Spleen (tissue), 7 donors: ENCODE measurements at regions not wholly inside any gene's neighbourhood (a gene's known extent, or its start where the extent isn't known, plus 50 kb on each side); places are given as distances from the start of the nearest gene placed in this dataset.

ENCODE experiments used
- CTCF ChIP-seq, 11 experiments: fragments of 200-600 bp in 7 of 11; fragments of 450-650 bp in 4 of 11; sonication (generic) in 4 of 11; IDR thresholded peaks in 8 of 11; conservative IDR thresholded peaks in 3 of 11; 1 replicate in 7 of 11; 2 replicates in 4 of 11; pipeline versions ENCODE4 v1.4.0 to v1.8.0; 2016 to 2021; ENCODE audit warnings: antibody characterized with exemption in 11 of 11, inconsistent platforms in 4 of 11, mild to moderate bottlenecking in 1 of 11
- POLR2A ChIP-seq, 3 donors: fragments of 450-650 bp; IDR thresholded peaks; one replicate each; pipeline ENCODE4 v1.5.1; 2017; ENCODE audit warnings: antibody characterized with exemption in 3 of 3, mild to moderate bottlenecking in 1 of 3
- donor health status: DM: no; HTN: no; CAD: no; lungs with moderate emphysema.
- donor health status: DM: no; HTN: no; CAD: no.
- donor health status: DM: no; HTN: no; CAD: no.

- TF ChIP-seq POLR2A (IDR thresholded peaks at IDR 0.05) (no peak), CTCF (IDR thresholded peaks at IDR 0.05 in 8 of 11, conservative IDR thresholded peaks at IDR 0.05 in 3 of 11) (no peak)
Observed at GRCh38 chr4:34198966-34199365, 2045.3 kb downstream of the ARAP2 start.
